Neuronal stem cell (in vitro differentiated cells): ENCODE measurements at regions not wholly inside any gene's neighbourhood (a gene's known extent, or its start where the extent isn't known, plus 50 kb on each side); places are given as distances from the start of the nearest gene placed in this dataset.

Experiments used
- DNase-seq: peaks from one replicate; pipeline ENCODE4 v3.0.0-alpha.2; 2013; ENCODE audit warnings: low spot score
- H2AFZ ChIP-seq: one replicate; pipeline ENCODE4 v1.6.1; 2013; ENCODE audit warnings: mild to moderate bottlenecking, low read length, inconsistent platforms
- H2AK5ac ChIP-seq: 2 replicates; pipeline ENCODE4 v1.6.1; 2013; ENCODE audit warnings: low read depth, mild to moderate bottlenecking, inconsistent platforms, low read length, moderate library complexity, mixed read lengths
- H2BK120ac ChIP-seq: 2 replicates; pipeline ENCODE4 v1.6.1; 2013; ENCODE audit warnings: low read depth, mild to moderate bottlenecking, inconsistent platforms, low read length, moderate library complexity, mixed read lengths
- H2BK12ac ChIP-seq: one replicate; pipeline ENCODE4 v1.6.1; 2013; ENCODE audit warnings: low read length, inconsistent platforms
- H2BK15ac ChIP-seq: 2 replicates; pipeline ENCODE4 v1.6.1; 2013; ENCODE audit warnings: mild to moderate bottlenecking, low read length, inconsistent platforms, mixed read lengths
- H2BK5ac ChIP-seq: one replicate; pipeline ENCODE4 v1.6.1; 2013; ENCODE audit warnings: inconsistent platforms, mild to moderate bottlenecking, low read length, moderate library complexity
- H3K14ac ChIP-seq: one replicate; pipeline ENCODE4 v1.6.1; 2013; ENCODE audit warnings: low read length, inconsistent platforms
- H3K18ac ChIP-seq: 2 replicates; pipeline ENCODE4 v1.6.1; 2013; ENCODE audit warnings: low read length, inconsistent platforms
- H3K23ac ChIP-seq: 2 replicates; pipeline ENCODE4 v1.6.1; 2013; ENCODE audit warnings: low read depth, mild to moderate bottlenecking, mixed read lengths, low read length, inconsistent platforms; ENCODE audit not compliant: poor library complexity
- H3K27ac ChIP-seq: replicated peaks from 3 replicates; pipeline ENCODE4 v1.5.1; 2013; ENCODE audit warnings: low read length, inconsistent platforms
- H3K27me3 ChIP-seq, 3 experiments: 2 replicates each; pipeline ENCODE4 v1.6.1; 2013; ENCODE audit warnings: low read length in 3 of 3, mild to moderate bottlenecking in 2 of 3, inconsistent platforms in 1 of 3, low read depth in 1 of 3, mixed read lengths in 1 of 3, moderate library complexity in 1 of 3; ENCODE audit not compliant: control insufficient read depth in 3 of 3, insufficient read depth in 3 of 3
- H3K36me3 ChIP-seq, 2 donors: replicated peaks in 1 of 2; 2 replicates each; pipeline ENCODE4 v1.6.1; 2013; ENCODE audit warnings: low read length in 2 of 2; ENCODE audit not compliant: control insufficient read depth in 2 of 2, insufficient read depth in 2 of 2
- H3K4ac ChIP-seq: 2 replicates; pipeline ENCODE4 v1.6.1; 2013; ENCODE audit warnings: inconsistent platforms, mild to moderate bottlenecking, low read length, moderate library complexity
- H3K4me1 ChIP-seq, 2 donors: 1 replicate in 1 of 2; 2 replicates in 1 of 2; pipeline ENCODE4 v1.6.1; 2013; ENCODE audit warnings: low read length in 2 of 2, low read depth in 1 of 2; ENCODE audit not compliant: control insufficient read depth in 2 of 2, insufficient read depth in 1 of 2
- H3K4me2 ChIP-seq: one replicate; pipeline ENCODE4 v1.6.1; 2013; ENCODE audit warnings: mild to moderate bottlenecking, low read length, inconsistent platforms; ENCODE audit not compliant: insufficient read depth, poor library complexity, severe bottlenecking
- H3K4me3 ChIP-seq, 2 donors: 2 replicates each; pipeline ENCODE4 v1.5.1; 2013; ENCODE audit warnings: low read length in 2 of 2, mild to moderate bottlenecking in 2 of 2, inconsistent platforms in 1 of 2, moderate library complexity in 1 of 2
- H3K79me1 ChIP-seq: one replicate; pipeline ENCODE4 v1.6.1; 2013; ENCODE audit warnings: low read depth, mild to moderate bottlenecking, inconsistent platforms, low read length, moderate library complexity
- H3K9ac ChIP-seq: one replicate; pipeline ENCODE4 v1.6.1; 2013; ENCODE audit warnings: mild to moderate bottlenecking, low read depth, low read length, inconsistent platforms; ENCODE audit not compliant: poor library complexity
- H3K9me3 ChIP-seq, 2 donors: replicated peaks in 1 of 2; 2 replicates each; pipeline versions ENCODE3 to v1.6.1; 2013; ENCODE audit warnings: low read length in 2 of 2, mild to moderate bottlenecking in 2 of 2, inconsistent platforms in 1 of 2, low read depth in 1 of 2, mixed read lengths in 1 of 2, moderate library complexity in 1 of 2; ENCODE audit not compliant: control insufficient read depth in 2 of 2, insufficient read depth in 1 of 2
- H4K8ac ChIP-seq: one replicate; pipeline ENCODE4 v1.6.1; 2013; ENCODE audit warnings: low read depth, mild to moderate bottlenecking, inconsistent platforms, low read length, moderate library complexity
- H4K91ac ChIP-seq: one replicate; pipeline ENCODE4 v1.6.1; 2013; ENCODE audit warnings: low read length, low read depth, mild to moderate bottlenecking, inconsistent platforms; ENCODE audit not compliant: poor library complexity
- WGBS, 2 donors: extraction: QIAGEN DNeasy Blood & Tissue Kit; methylation state at CpG; one replicate each; pipeline ENCODE4 v1.1.7; 2013; ENCODE audit warnings: missing lambda C conversion rate in 2 of 2, mixed read lengths in 1 of 2; ENCODE audit not compliant: insufficient read length in 2 of 2, insufficient replicate concordance in 1 of 2; ENCODE audit errors: extremely low coverage in 2 of 2; 5-methylcytosine and 5-hydroxymethylcytosine counted together

DNA sequence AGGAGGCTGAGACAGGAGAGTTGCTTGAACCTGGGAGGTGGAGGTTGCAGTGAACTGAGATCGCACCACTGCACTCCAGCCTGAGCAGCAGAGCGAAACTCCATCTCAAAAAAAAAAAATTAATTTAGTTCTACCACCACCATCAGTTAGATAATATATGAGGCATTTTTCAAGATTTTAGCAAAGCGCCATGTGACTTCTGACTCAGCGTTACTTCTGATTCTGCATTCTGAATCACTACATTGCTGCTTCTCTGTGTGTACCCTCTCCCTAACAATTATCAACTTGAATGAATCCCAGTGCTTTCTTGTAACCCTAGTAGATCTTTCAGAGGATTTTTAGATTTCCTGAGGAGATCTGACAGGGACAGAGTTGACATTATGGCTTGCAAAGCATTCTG is 176.8 kb upstream of the SORCS1 start:
- Histone ChIP-seq H3K9me3 (no peaks in the 10 kb centered on the region), H2BK12ac (no peak overlapping the region), H2AK5ac (no peak overlapping the region), H4K8ac (no peak overlapping the region), H2BK120ac (no peak overlapping the region), H4K91ac (no peak overlapping the region), H3K4me1 (no peaks in the 10 kb centered on the region), H3K4ac (no peak overlapping the region), H3K4me2 (no peak overlapping the region), H3K14ac (no peak overlapping the region), H2BK15ac (no peak overlapping the region), H2BK5ac (no peak overlapping the region), H3K18ac (no peak overlapping the region), H3K27me3 (no peaks in the 10 kb centered on the region), H2AFZ (no peak overlapping the region), H3K36me3 (no peaks in the 10 kb centered on the region), H3K79me1 (no peaks in the 10 kb centered on the region), H3K4me3 (no peak overlapping the region), H3K27ac (no peak overlapping the region), H3K23ac (no peak overlapping the region), H3K9ac (no peak overlapping the region)
- WGBS, 2 donors: no CpG with 5 or more reads among the region's 4 CpGs
- no peak for DNase-seq

DNA sequence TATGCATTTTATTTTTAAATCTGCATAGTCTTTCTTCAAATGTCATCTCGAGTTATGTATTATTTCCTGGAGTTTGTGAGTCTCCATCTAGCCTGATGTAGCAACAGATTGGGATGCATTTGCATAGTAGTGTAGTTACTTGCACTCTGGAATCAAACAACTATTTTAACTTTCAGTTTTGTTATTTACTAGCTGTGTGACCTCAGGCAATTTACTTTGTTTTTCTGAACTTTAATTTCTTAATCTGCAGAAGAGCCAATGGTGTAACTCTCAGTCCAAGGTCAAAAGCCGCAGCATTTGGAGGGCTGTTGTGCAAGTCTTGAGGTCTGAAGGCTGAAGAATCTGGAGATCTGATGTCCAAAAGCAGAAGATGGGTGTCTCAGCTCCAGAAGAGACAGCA is 175.8 kb upstream of the SORCS1 start:
- no peak for DNase-seq
- H2BK120ac ChIP-seq: no peak overlapping the region
- no peak overlapping the region for H2AK5ac ChIP-seq
- H3K4me2 ChIP-seq: no peak overlapping the region
- H3K4ac ChIP-seq: no peak overlapping the region
- no peaks in the 10 kb centered on the region for H3K79me1 ChIP-seq
- H2BK15ac ChIP-seq: no peak overlapping the region
- H2AFZ ChIP-seq: no peak overlapping the region
- no peak overlapping the region for H4K8ac ChIP-seq
- H4K91ac ChIP-seq: no peak overlapping the region
- H3K4me3 ChIP-seq: no peak overlapping the region
- no CpG with 5 or more reads among the region's 2 CpGs for WGBS, 2 donors
- H3K9me3 ChIP-seq: no peaks in the 10 kb centered on the region
- H3K23ac ChIP-seq: no peak overlapping the region
- H3K18ac ChIP-seq: no peak overlapping the region
- no peak overlapping the region for H3K27ac ChIP-seq
- H3K14ac ChIP-seq: no peak overlapping the region
- H2BK12ac ChIP-seq: no peak overlapping the region
- no peaks in the 10 kb centered on the region for H3K27me3 ChIP-seq
- no peak overlapping the region for H2BK5ac ChIP-seq
- no peaks in the 10 kb centered on the region for H3K4me1 ChIP-seq
- no peak overlapping the region for H3K9ac ChIP-seq
- H3K36me3 ChIP-seq: no peaks in the 10 kb centered on the region

DNA sequence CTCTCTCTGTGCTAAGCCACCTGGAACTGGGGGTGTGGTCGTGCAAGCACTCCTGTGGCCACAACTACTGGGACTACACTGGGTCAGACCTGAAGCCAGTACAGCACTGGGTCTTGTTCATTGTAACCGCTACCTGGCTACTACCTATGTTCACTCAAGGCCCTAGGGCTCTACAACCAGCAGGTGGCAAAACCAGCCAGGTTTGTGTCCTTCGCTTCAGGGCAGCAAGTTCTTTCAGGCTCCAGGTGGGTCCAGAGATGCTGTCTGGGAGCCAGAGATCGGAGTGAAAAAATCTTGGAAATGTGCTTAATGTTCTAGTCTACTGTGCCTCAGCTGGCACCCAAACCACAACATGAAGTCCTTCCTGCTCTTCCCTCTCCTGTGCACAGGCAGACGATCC is 171.6 kb upstream of the SORCS1 start:
- Histone ChIP-seq H4K8ac (no peak overlapping the region), H3K4me2 (no peak overlapping the region), H4K91ac (no peak overlapping the region), H2AK5ac (no peak overlapping the region), H3K9ac (no peak overlapping the region), H3K36me3 (no peaks in the 10 kb centered on the region), H3K4me3 (no peak overlapping the region), H3K23ac (peak overlapping the region; percentile 31), H2BK120ac (no peak overlapping the region), H2BK12ac (no peak overlapping the region), H3K4ac (no peak overlapping the region), H3K27ac (no peak overlapping the region), H3K9me3 (no peaks in the 10 kb centered on the region), H2AFZ (no peak overlapping the region), H3K79me1 (no peaks in the 10 kb centered on the region), H3K27me3 (no peaks in the 10 kb centered on the region), H3K4me1 (no peaks in the 10 kb centered on the region), H3K14ac (no peak overlapping the region), H3K18ac (no peak overlapping the region), H2BK5ac (no peak overlapping the region), H2BK15ac (no peak overlapping the region)
- no CpG with 5 or more reads among the region's 5 CpGs for WGBS, 2 donors
- no peak for DNase-seq

DNA sequence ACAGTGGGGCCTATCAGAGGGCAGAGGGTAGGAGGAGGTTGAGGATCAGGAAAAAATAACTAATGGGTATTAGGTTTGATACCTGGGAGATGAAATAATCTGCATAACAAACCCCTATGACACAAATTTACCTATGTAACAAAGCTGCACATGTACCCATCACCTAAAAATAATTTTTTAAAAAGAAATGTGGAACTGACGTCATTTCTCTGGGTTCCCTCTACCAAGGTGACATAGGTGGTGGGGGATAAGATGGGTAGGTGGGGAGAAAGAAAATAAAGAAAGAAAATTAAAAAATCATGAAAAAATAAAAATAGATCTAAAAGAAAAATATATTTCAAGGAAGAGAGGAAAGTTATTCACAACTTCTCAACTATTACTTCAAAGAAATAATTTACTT is 153.1 kb upstream of the SORCS1 start:
- Histone ChIP-seq H2BK120ac (no peak overlapping the region), H3K9ac (no peak overlapping the region), H2BK12ac (no peak overlapping the region), H3K4me1 (no peaks in the 10 kb centered on the region), H3K4me3 (no peak overlapping the region), H2AK5ac (no peak overlapping the region), H4K8ac (no peak overlapping the region), H3K4ac (no peak overlapping the region), H3K14ac (no peak overlapping the region), H3K79me1 (no peaks in the 10 kb centered on the region), H2BK15ac (no peak overlapping the region), H3K23ac (no peak overlapping the region), H3K18ac (no peak overlapping the region), H3K4me2 (no peak overlapping the region), H2AFZ (no peak overlapping the region), H3K9me3 (peaks cover 0 to 2% of the 10 kb centered on the region in 2 donors), H3K27me3 (no peaks in the 10 kb centered on the region), H4K91ac (no peak overlapping the region), H3K36me3 (no peaks in the 10 kb centered on the region), H3K27ac (no peak overlapping the region), H2BK5ac (no peak overlapping the region)
- WGBS, 2 donors: no CpG with 5 or more reads among the region's 1 CpG
- DNase-seq: no peak
